IMR-90 (cell line): ENCODE measurements at regions not wholly inside any gene's neighbourhood (a gene's known extent, or its start where the extent isn't known, plus 50 kb on each side); places are given as distances from the start of the nearest gene placed in this dataset.

Source experiments
- ATAC-seq: fragments of 200-7000 bp; cut with Tn5 transposase; 2 replicates; pipeline ENCODE4 v1.9.1; 2020; ENCODE audit warnings: low read depth, mild to moderate bottlenecking, moderate library complexity
- BruUV-seq: library from RNA; stranded (reverse); fragments of 400-500 nt; replicated peaks from 2 replicates; lab custom pipeline; 2021; lab: Mats Ljungman, UMichigan
- CTCF ChIA-PET: fragments of 300-600 bp; formaldehyde crosslinking; extraction: SDS; loops from one replicate; lab custom pipeline; 2021; ENCODE audit warnings: antibody characterized with exemption; lab: Yijun Ruan, JAX
- POLR2A ChIA-PET: fragments of 300-600 bp; sonication (Branson Sonifier 250); formaldehyde crosslinking; loops from one replicate; lab custom pipeline; 2022; ENCODE audit warnings: antibody characterized with exemption; ENCODE audit not compliant: unreplicated experiment; lab: Charles Lee
- DNase-seq: peaks from one replicate; pipeline ENCODE4 v3.0.0; 2013
- H2AFZ ChIP-seq: replicated peaks from 2 replicates; pipeline ENCODE3; 2013; ENCODE audit warnings: low read length, mild to moderate bottlenecking; ENCODE audit not compliant: poor library complexity
- H2AK5ac ChIP-seq: 2 replicates; pipeline ENCODE4 v1.6.1; 2013; ENCODE audit warnings: low read depth, low read length, inconsistent platforms
- H2AK9ac ChIP-seq: replicated peaks from 2 replicates; pipeline ENCODE3; 2013; ENCODE audit warnings: mild to moderate bottlenecking, low read depth, low read length, moderate library complexity; ENCODE audit not compliant: poor library complexity
- H2BK120ac ChIP-seq: 2 replicates; pipeline ENCODE4 v1.6.1; 2013; ENCODE audit warnings: low read depth, low read length, inconsistent platforms
- H2BK15ac ChIP-seq: 3 replicates; pipeline ENCODE4 v1.6.1; 2013; ENCODE audit warnings: low read depth, low read length, inconsistent platforms
- H2BK20ac ChIP-seq: 2 replicates; pipeline ENCODE4 v1.6.1; 2013; ENCODE audit warnings: low read depth, mild to moderate bottlenecking, inconsistent platforms, low read length, moderate library complexity
- H2BK5ac ChIP-seq: 2 replicates; pipeline ENCODE4 v1.6.1; 2013; ENCODE audit warnings: mild to moderate bottlenecking, low read depth, low read length, inconsistent platforms; ENCODE audit not compliant: poor library complexity, severe bottlenecking
- H3K14ac ChIP-seq: replicated peaks from 2 replicates; pipeline ENCODE4 v1.6.1; 2013; ENCODE audit warnings: low read depth, low read length, inconsistent platforms
- H3K18ac ChIP-seq: 2 replicates; pipeline ENCODE4 v1.6.1; 2013; ENCODE audit warnings: low read depth, low read length, control low read depth
- H3K23ac ChIP-seq: 2 replicates; pipeline ENCODE4 v1.6.1; 2013; ENCODE audit warnings: low read depth, low read length, inconsistent platforms
- H3K27ac ChIP-seq: 2 replicates; pipeline ENCODE4 v1.5.1; 2013; ENCODE audit warnings: mild to moderate bottlenecking, control low read depth, low read length; ENCODE audit not compliant: insufficient read depth
- H3K27me3 ChIP-seq: 2 replicates; pipeline ENCODE4 v1.6.1; 2013; ENCODE audit warnings: low read length; ENCODE audit not compliant: control insufficient read depth, insufficient read depth
- H3K36me3 ChIP-seq: 2 replicates; pipeline ENCODE4 v1.6.1; 2013; ENCODE audit warnings: low read length, mixed read lengths; ENCODE audit not compliant: control insufficient read depth, insufficient read depth
- H3K4ac ChIP-seq: 2 replicates; pipeline ENCODE4 v1.6.1; 2013; ENCODE audit warnings: low read depth, low read length, inconsistent platforms
- H3K4me1 ChIP-seq: 2 replicates; pipeline ENCODE4 v1.6.1; 2013; ENCODE audit warnings: low read length, mixed read lengths; ENCODE audit not compliant: control insufficient read depth, insufficient read depth
- H3K4me2 ChIP-seq: 2 replicates; pipeline ENCODE4 v1.6.1; 2013; ENCODE audit warnings: low read depth, mild to moderate bottlenecking, control low read depth, low read length, moderate library complexity
- H3K4me3 ChIP-seq: 2 replicates; pipeline ENCODE4 v1.5.1; 2013; ENCODE audit warnings: low read depth, mild to moderate bottlenecking, control low read depth, low read length, moderate library complexity; ENCODE audit not compliant: insufficient read depth
- H3K56ac ChIP-seq: 2 replicates; pipeline ENCODE4 v1.6.1; 2013; ENCODE audit warnings: low read length, inconsistent platforms; ENCODE audit not compliant: insufficient read depth; ENCODE audit errors: extremely low read depth
- H3K79me1 ChIP-seq, 2 experiments: 2 replicates each; pipeline ENCODE4 v1.6.1; 2013; ENCODE audit warnings: low read length in 2 of 2, inconsistent platforms in 1 of 2, low read depth in 1 of 2
- H3K9ac ChIP-seq: 2 replicates; pipeline ENCODE4 v1.6.1; 2013; ENCODE audit warnings: low read depth, low read length, control low read depth
- H3K9me1 ChIP-seq: 2 replicates; pipeline ENCODE4 v1.6.1; 2013; ENCODE audit warnings: low read length, inconsistent platforms; ENCODE audit not compliant: insufficient read depth
- H3K9me3 ChIP-seq: 2 replicates; pipeline ENCODE4 v1.6.1; 2013; ENCODE audit warnings: low read length; ENCODE audit not compliant: control insufficient read depth, insufficient read depth
- H4K20me1 ChIP-seq: 2 replicates; pipeline ENCODE4 v1.6.1; 2013; ENCODE audit warnings: low read length, inconsistent platforms; ENCODE audit not compliant: insufficient read depth
- H4K5ac ChIP-seq: 2 replicates; pipeline ENCODE4 v1.6.1; 2013; ENCODE audit warnings: mild to moderate bottlenecking, low read depth, low read length, control low read depth
- H4K8ac ChIP-seq, 2 experiments: 2 replicates each; pipeline ENCODE4 v1.6.1; 2013; ENCODE audit warnings: low read depth in 2 of 2, low read length in 2 of 2, control low read depth in 1 of 2, inconsistent platforms in 1 of 2
- H4K91ac ChIP-seq: 2 replicates; pipeline ENCODE4 v1.6.1; 2013; ENCODE audit warnings: low read depth, low read length, inconsistent platforms; ENCODE audit not compliant: insufficient read depth
- BHLHE40 ChIP-seq: fragments of 150-350 bp; IDR thresholded peaks from 2 replicates; pipeline ENCODE4 v1.6.1; 2016; ENCODE audit warnings: mild to moderate bottlenecking, low read depth, low read length
- FOS ChIP-seq: fragments of 150-350 bp; IDR thresholded peaks from 2 replicates; pipeline ENCODE4 v1.6.1; 2016; ENCODE audit warnings: low read depth, low read length
- MAZ ChIP-seq: IDR thresholded peaks from 2 replicates; pipeline ENCODE4 v1.6.1; 2012; ENCODE audit warnings: low read depth, mild to moderate bottlenecking, low read length, improper control_type of control experiment, moderate library complexity, borderline replicate concordance
- SMC3 ChIP-seq: fragments of 150-350 bp; IDR thresholded peaks from 2 replicates; pipeline ENCODE4 v1.6.1; 2016; ENCODE audit warnings: low read depth, mild to moderate bottlenecking, antibody characterized with exemption, low read length, moderate library complexity
- WGBS, 2 experiments: methylation state at CpG; one replicate each; pipeline versions ENCODE4 v1.1.5 to v1.1.7; 2013; ENCODE audit warnings: missing lambda C conversion rate in 2 of 2; ENCODE audit not compliant: insufficient read length in 1 of 2; ENCODE audit errors: extremely low coverage in 2 of 2; 5-methylcytosine and 5-hydroxymethylcytosine counted together
- dilution Hi-C: fragments of 300-500 bp; cut with HindIII; formaldehyde crosslinking; loops from one replicate; pipeline ENCODE4 v1.14.3; 2018; ENCODE audit warnings: low sequenced_read_pairs; ENCODE audit not compliant: unreplicated experiment
- in situ Hi-C: fragments of 300-500 bp; cut with MboI; formaldehyde crosslinking; loops from 3 replicates; pipeline ENCODE4 v1.14.3; 2019; ENCODE audit warnings: low sequenced_read_pairs, inconsistent platforms, mixed read lengths
- intact Hi-C: fragments of 100-400 bp; cut with micrococcal nuclease; formaldehyde crosslinking; loops from 2 replicates; pipeline ENCODE4 v1.10.0; 2022

GRCh38 chr3:81908561-81908960 lies 147.1 kb upstream of the GBE1 start:
- no peak overlapping the region for H3K56ac ChIP-seq
- dilution Hi-C loops: no loop called here
- H2AK5ac ChIP-seq: no peak overlapping the region
- H3K9ac ChIP-seq: no peak overlapping the region
- intact Hi-C loops: loop anchor here (10.0 kb wide), 1 partner anchor 324 kb away; no protein-coding TSS in a partner anchor
- WGBS, 2 experiments: 80% methylated on average over 1 of the region's 5 CpGs; no CpG with 5 or more reads in 1 of the 2 experiments
- H3K27me3 ChIP-seq: no peaks in the 10 kb centered on the region; the same call in 1 of the 2 replicates
- ChIA-PET CTCF (no interaction called here), POLR2A (no interaction called here)
- H3K18ac ChIP-seq: no peak overlapping the region
- H3K36me3 ChIP-seq: no peaks in the 10 kb centered on the region
- no peak for ATAC-seq
- H4K91ac ChIP-seq: no peak overlapping the region
- H2BK20ac ChIP-seq: no peak overlapping the region
- no peaks in the 10 kb centered on the region for H3K9me3 ChIP-seq
- H3K4me1 ChIP-seq: no peaks in the 10 kb centered on the region
- no peak overlapping the region for H4K8ac ChIP-seq
- no peak overlapping the region for H2BK120ac ChIP-seq
- H3K14ac ChIP-seq: no peak overlapping the region
- H3K23ac ChIP-seq: no peak overlapping the region
- BruUV-seq: no TSS peak
- H3K9me1 ChIP-seq: no peaks in the 10 kb centered on the region
- no peak overlapping the region for H3K4me3 ChIP-seq
- H4K20me1 ChIP-seq: no peaks in the 10 kb centered on the region
- H2BK5ac ChIP-seq: no peak overlapping the region
- no peak overlapping the region for H3K4me2 ChIP-seq
- TF ChIP-seq MAZ (no peak), BHLHE40 (no peak), FOS (no peak), SMC3 (no peak)
- H2AK9ac ChIP-seq: no peak overlapping the region
- H4K5ac ChIP-seq: no peak overlapping the region
- no peak for DNase-seq
- no peak overlapping the region for H3K4ac ChIP-seq
- no peak overlapping the region for H2BK15ac ChIP-seq
- H2AFZ ChIP-seq: no peak overlapping the region
- H3K27ac ChIP-seq: no peak overlapping the region
- no peaks in the 10 kb centered on the region for H3K79me1 ChIP-seq
- in situ Hi-C loops: no loop called here
